HCT116 (cell line): ENCODE measurements at regions not wholly inside any gene's neighbourhood (a gene's known extent, or its start where the extent isn't known, plus 50 kb on each side); places are given as distances from the start of the nearest gene placed in this dataset.

ENCODE experiments used
- ATAC-seq: fragments of 200-7000 bp; cut with Tn5 transposase; 2 replicates; pipeline ENCODE4 v1.9.1; 2020; ENCODE audit warnings: mild to moderate bottlenecking, moderate library complexity
- BruUV-seq: library from RNA; stranded (reverse); fragments of 400-500 nt; replicated peaks from 2 replicates; lab custom pipeline; 2021; lab: Mats Ljungman, UMichigan
- CTCF ChIA-PET: fragments of 300-600 bp; sonication (Branson Sonifier 250); formaldehyde crosslinking; loops from one replicate; lab custom pipeline; 2021; ENCODE audit warnings: antibody characterized with exemption; lab: Charles Lee
- POLR2A ChIA-PET: fragments of 300-600, 350-600 bp; sonication (Branson Sonifier 250); formaldehyde crosslinking; loops from one replicate; lab custom pipeline; 2021; ENCODE audit warnings: antibody characterized with exemption; lab: Charles Lee
- RAD21 ChIA-PET, 2 experiments: fragments of 300-600 bp; sonication (Branson Sonifier 250); formaldehyde crosslinking; loops; one replicate each; lab custom pipeline; 2023; ENCODE audit warnings: low total read pairs in 2 of 2; ENCODE audit not compliant: uncharacterized antibody in 2 of 2, unreplicated experiment in 2 of 2, low non-redundant PET in 1 of 2; lab: Charles Lee
- DNase-seq: peaks from one replicate; pipeline ENCODE4 v3.0.0-alpha.2; 2010; ENCODE audit warnings: low read depth, low spot score
- H2AFZ ChIP-seq: fragments of 200-600 bp; shearing (Covaris generic), sonication (generic); 2 replicates; pipeline ENCODE4 v1.6.1; 2017; ENCODE audit warnings: low read depth, mixed run types, mixed read lengths, antibody characterized with exemption, low read length; ENCODE audit not compliant: poor library complexity, severe bottlenecking
- H3K27ac ChIP-seq: 2 replicates; pipeline ENCODE4 v1.5.1; 2012; ENCODE audit warnings: low read depth, low read length
- H3K27me3 ChIP-seq: fragments of 200-600 bp; sonication (generic); 2 replicates; pipeline ENCODE4 v1.6.1; 2016; ENCODE audit warnings: mixed run types, low read length, mixed read lengths; ENCODE audit not compliant: insufficient read depth
- H3K36me3 ChIP-seq, 2 experiments: fragments of 200-500 bp in 1 of 2; fragments of 200-600 bp in 1 of 2; sonication (Bioruptor generic) in 1 of 2; sonication (generic) in 1 of 2; 2 replicates each; pipeline versions ENCODE4 v1.5.1 to v1.6.1; 2014 to 2016; ENCODE audit warnings: low read length in 2 of 2, inconsistent platforms in 1 of 2, mixed read lengths in 1 of 2, mixed run types in 1 of 2; ENCODE audit not compliant: insufficient read depth in 2 of 2, control insufficient read depth in 1 of 2
- H3K4me1 ChIP-seq, 2 experiments: fragments of 200-600 bp in 1 of 2; sonication (generic) in 1 of 2; 2 replicates each; pipeline versions ENCODE4 v1.5.1 to v1.6.1; 2012 to 2017; ENCODE audit warnings: low read length in 2 of 2, inconsistent platforms in 1 of 2, mild to moderate bottlenecking in 1 of 2, mixed read lengths in 1 of 2, mixed run types in 1 of 2, moderate library complexity in 1 of 2; ENCODE audit not compliant: insufficient read depth in 2 of 2, control insufficient read depth in 1 of 2
- H3K4me2 ChIP-seq: fragments of 200-600 bp; sonication (generic); 2 replicates; pipeline ENCODE4 v1.6.1; 2017; ENCODE audit warnings: mixed run types, low read length, mixed read lengths
- H3K4me3 ChIP-seq, 2 experiments: fragments of 200-600 bp in 1 of 2; sonication (generic) in 1 of 2; replicated peaks in 1 of 2; 2 replicates each; pipeline ENCODE4 v1.5.1; 2011 to 2016; ENCODE audit warnings: low read length in 2 of 2, control low read depth in 1 of 2, low read depth in 1 of 2, mild to moderate bottlenecking in 1 of 2, mixed read lengths in 1 of 2, mixed run types in 1 of 2
- H3K79me2 ChIP-seq: fragments of 200-600 bp; sonication (generic); 2 replicates; pipeline ENCODE4 v1.6.1; 2017; ENCODE audit warnings: mild to moderate bottlenecking, mixed run types, low read length, moderate library complexity, mixed read lengths; ENCODE audit not compliant: insufficient read depth
- H3K9ac ChIP-seq: fragments of 200-600 bp; sonication (generic); 2 replicates; pipeline ENCODE4 v1.6.1; 2016; ENCODE audit warnings: low read length, mixed read lengths
- H3K9me2 ChIP-seq: fragments of 200-600 bp; sonication (generic), shearing (Covaris generic); 2 replicates; pipeline ENCODE4 v1.6.1; 2017; ENCODE audit warnings: mixed run types, mild to moderate bottlenecking, moderate library complexity; ENCODE audit not compliant: insufficient read depth
- H3K9me3 ChIP-seq, 2 experiments: fragments of 200-500 bp in 1 of 2; fragments of 200-600 bp in 1 of 2; sonication (Bioruptor generic) in 1 of 2; sonication (generic) in 1 of 2; 2 replicates each; pipeline ENCODE4 v1.6.1; 2014 to 2017; ENCODE audit warnings: low read length in 2 of 2, mixed read lengths in 2 of 2, inconsistent platforms in 1 of 2, low read depth in 1 of 2, mild to moderate bottlenecking in 1 of 2, mixed run types in 1 of 2, moderate library complexity in 1 of 2; ENCODE audit not compliant: control insufficient read depth in 1 of 2, insufficient read depth in 1 of 2
- H4K20me1 ChIP-seq: fragments of 200-600 bp; sonication (generic), shearing (Covaris generic); 2 replicates; pipeline ENCODE4 v1.6.1; 2017; ENCODE audit warnings: mixed run types, mild to moderate bottlenecking, moderate library complexity; ENCODE audit not compliant: insufficient read depth
- ATF3 ChIP-seq: IDR thresholded peaks from 2 replicates; pipeline ENCODE4 v1.6.1; 2012
- CEBPB ChIP-seq: IDR thresholded peaks from 2 replicates; pipeline ENCODE4 v1.6.1; 2012; ENCODE audit warnings: low read depth
- EZH2 ChIP-seq: fragments of 200-600 bp; sonication (generic); IDR thresholded peaks from 2 replicates; pipeline ENCODE4 v1.6.1; 2017; ENCODE audit warnings: antibody characterized with exemption, mixed run types
- FOSL1 ChIP-seq: IDR thresholded peaks from 2 replicates; pipeline ENCODE4 v1.6.1; 2012; ENCODE audit warnings: low read depth
- POLR2AphosphoS5 ChIP-seq: IDR thresholded peaks from 2 replicates; pipeline ENCODE4 v1.6.1; 2011; ENCODE audit warnings: mild to moderate bottlenecking, low read depth, low read length, moderate library complexity
- SIN3A ChIP-seq: IDR thresholded peaks from 2 replicates; pipeline ENCODE4 v1.6.1; 2012; ENCODE audit warnings: low read depth
- SRF ChIP-seq: IDR thresholded peaks from 2 replicates; pipeline ENCODE4 v1.6.1; 2012; ENCODE audit warnings: low read depth
- TCF7L2 ChIP-seq: IDR thresholded peaks from 2 replicates; pipeline ENCODE4 v1.7.0; 2011; ENCODE audit warnings: borderline replicate concordance, inconsistent platforms; ENCODE audit not compliant: insufficient read depth, insufficient read length; ENCODE audit errors: extremely low read depth
- ZBTB33 ChIP-seq: IDR thresholded peaks from 2 replicates; pipeline ENCODE4 v1.6.1; 2011; ENCODE audit warnings: mild to moderate bottlenecking, low read length, moderate library complexity; ENCODE audit not compliant: insufficient replicate concordance; ENCODE audit errors: extremely low read depth
- intact Hi-C: fragments of 100-400 bp; cut with micrococcal nuclease; formaldehyde crosslinking; loops from 2 replicates; pipeline ENCODE4 v1.10.0; 2022

GRCh38 chr1:14511166-14511680 lies 87.3 kb upstream of the KAZN start (continued):
- TF ChIP-seq ZBTB33 = no peak
- no peak for TF ChIP-seq CEBPB
- no peak for TF ChIP-seq SRF
- no peak for TF ChIP-seq TCF7L2
- TF ChIP-seq EZH2 = no peak
- no peak for TF ChIP-seq SIN3A
- TF ChIP-seq FOSL1 = no peak
- TF ChIP-seq POLR2AphosphoS5 = no peak
- TF ChIP-seq ATF3 = no peak

GRCh38 chr1:14511796-14512585 lies 86.5 kb upstream of the KAZN start:
- no peak overlapping the region for H3K27ac ChIP-seq
- H3K4me1 ChIP-seq = no peaks in the 10 kb centered on the region
- H3K79me2 ChIP-seq = no peaks in the 10 kb centered on the region
- H3K27me3 ChIP-seq = peaks cover 29% of the 10 kb centered on the region; the same call in 1 of the 2 replicates
- CTCF ChIA-PET = no interaction called here
- POLR2A ChIA-PET = no interaction called here
- H4K20me1 ChIP-seq = no peaks in the 10 kb centered on the region; the same call in 1 of the 2 replicates
- no peak for TF ChIP-seq EZH2
- H3K9me3 ChIP-seq = no peaks in the 10 kb centered on the region
- DNase-seq = no peak
- intact Hi-C loops = no loop called here
- H3K4me2 ChIP-seq = no peak overlapping the region
- H3K9me2 ChIP-seq = no peaks in the 10 kb centered on the region
- RAD21 ChIA-PET = no interaction called here
- no peak overlapping the region for H3K4me3 ChIP-seq
- ATAC-seq = no peak
- H3K9ac ChIP-seq = no peak overlapping the region
- BruUV-seq = no TSS peak
- no peak overlapping the region for H2AFZ ChIP-seq
- H3K36me3 ChIP-seq = no peaks in the 10 kb centered on the region
